Right lobe of liver (tissue), 6 donors: ENCODE measurements at regions not wholly inside any gene's neighbourhood (a gene's known extent, or its start where the extent isn't known, plus 50 kb on each side); places are given as distances from the start of the nearest gene placed in this dataset.

Source experiments
- ATAC-seq, 4 donors: fragments of 200-7000 bp; cut with Tn5 transposase; one replicate each; pipeline ENCODE4 v1.9.1; 2020; ENCODE audit warnings: mild to moderate bottlenecking in 4 of 4, moderate library complexity in 4 of 4
- DNase-seq, 3 donors: peaks; one replicate each; pipeline ENCODE4 v3.0.0-alpha.2; 2020
- H3K27ac ChIP-seq, 3 donors: fragments of 200-600 bp; one replicate each; pipeline ENCODE4 v1.8.0; 2022
- H3K27me3 ChIP-seq, 2 donors: fragments of 200-600 bp; one replicate each; pipeline ENCODE4 v1.8.0; 2022
- H3K36me3 ChIP-seq, 4 donors: fragments of 200-600 bp; sonication (generic) in 1 of 4; one replicate each; pipeline versions ENCODE4 v1.5.1 to v1.8.0; 2017 to 2022; ENCODE audit warnings: control low read depth in 1 of 4
- H3K4me1 ChIP-seq, 4 donors: fragments of 200-600 bp; sonication (generic) in 1 of 4; one replicate each; pipeline versions ENCODE4 v1.5.1 to v1.8.0; 2017 to 2022; ENCODE audit warnings: control low read depth in 1 of 4
- H3K4me3 ChIP-seq, 3 donors: fragments of 200-600 bp; one replicate each; pipeline ENCODE4 v1.8.0; 2022
- H3K9me3 ChIP-seq, 4 donors: fragments of 200-600 bp; sonication (generic) in 1 of 4; one replicate each; pipeline versions ENCODE4 v1.5.1 to v1.8.0; 2017 to 2022; ENCODE audit warnings: control low read depth in 1 of 4
- POLR2A ChIP-seq: fragments of 450-650 bp; IDR thresholded peaks from one replicate; pipeline ENCODE4 v1.6.1; 2017; ENCODE audit warnings: antibody characterized with exemption, mild to moderate bottlenecking
- WGBS: methylation state at CpG from one replicate; pipeline ENCODE4 v1.1.6; 2018; ENCODE audit warnings: low coverage, low lambda C conversion rate; ENCODE audit not compliant: insufficient coverage; ENCODE audit errors: missing lambda C conversion rate; 5-methylcytosine and 5-hydroxymethylcytosine counted together
- intact Hi-C, 2 donors: fragments of 100-400 bp; cut with DNase I; formaldehyde crosslinking; loops; one replicate each; pipeline versions ENCODE4 v1.11.2 to v1.14.1; 2022
- TF ChIP-seq, protein P1 (sequence below), 4 donors: fragments of 200-600 bp in 3 of 4; fragments of 450-650 bp in 1 of 4; IDR thresholded peaks; one replicate each; pipeline versions ENCODE4 v1.5.1 to v1.8.0; 2016 to 2022; ENCODE audit warnings: antibody characterized with exemption in 4 of 4, mild to moderate bottlenecking in 2 of 4
- donor health status: DM: no; HTN: yes; CAD: no.
- donor health status: DM: no; HTN: no; CAD: no.
- donor health status: DM: no; HTN: no; CAD: no.
- donor health status: DM: no; HTN: yes; CAD: no.
- donor health status: DM: no; HTN: yes; CAD: no.

- TF ChIP-seq, protein P1, sequence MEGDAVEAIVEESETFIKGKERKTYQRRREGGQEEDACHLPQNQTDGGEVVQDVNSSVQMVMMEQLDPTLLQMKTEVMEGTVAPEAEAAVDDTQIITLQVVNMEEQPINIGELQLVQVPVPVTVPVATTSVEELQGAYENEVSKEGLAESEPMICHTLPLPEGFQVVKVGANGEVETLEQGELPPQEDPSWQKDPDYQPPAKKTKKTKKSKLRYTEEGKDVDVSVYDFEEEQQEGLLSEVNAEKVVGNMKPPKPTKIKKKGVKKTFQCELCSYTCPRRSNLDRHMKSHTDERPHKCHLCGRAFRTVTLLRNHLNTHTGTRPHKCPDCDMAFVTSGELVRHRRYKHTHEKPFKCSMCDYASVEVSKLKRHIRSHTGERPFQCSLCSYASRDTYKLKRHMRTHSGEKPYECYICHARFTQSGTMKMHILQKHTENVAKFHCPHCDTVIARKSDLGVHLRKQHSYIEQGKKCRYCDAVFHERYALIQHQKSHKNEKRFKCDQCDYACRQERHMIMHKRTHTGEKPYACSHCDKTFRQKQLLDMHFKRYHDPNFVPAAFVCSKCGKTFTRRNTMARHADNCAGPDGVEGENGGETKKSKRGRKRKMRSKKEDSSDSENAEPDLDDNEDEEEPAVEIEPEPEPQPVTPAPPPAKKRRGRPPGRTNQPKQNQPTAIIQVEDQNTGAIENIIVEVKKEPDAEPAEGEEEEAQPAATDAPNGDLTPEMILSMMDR (IDR thresholded peaks at IDR 0.05) = no peak
- no peak for TF ChIP-seq POLR2A
- Histone ChIP-seq H3K4me1 (no peaks in the 10 kb centered on the region), H3K36me3 (no peaks in the 10 kb centered on the region), H3K4me3 (no peak overlapping the region), H3K9me3 (no peaks in the 10 kb centered on the region), H3K27me3 (no peaks in the 10 kb centered on the region), H3K27ac (no peak overlapping the region)
- WGBS = 26% methylated on average over 5 of the region's 5 CpGs
- ATAC-seq (no peak), DNase-seq (no peak)
- intact Hi-C loops = no loop called here
Observed at GRCh38 chr16:8158051-8158450, 432.3 kb downstream of the TMEM114 start.

GRCh38 chr16:8155275-8155674 is 435.0 kb downstream of the TMEM114 start:
- no peaks in the 10 kb centered on the region for H3K36me3 ChIP-seq
- no peaks in the 10 kb centered on the region for H3K9me3 ChIP-seq
- no peak overlapping the region for H3K27ac ChIP-seq
- DNase-seq (no peak), ATAC-seq (no peak)
- intact Hi-C loops = no loop called here
- H3K4me1 ChIP-seq = no peaks in the 10 kb centered on the region
- H3K27me3 ChIP-seq = no peaks in the 10 kb centered on the region
- 29% methylated on average over 2 of the region's 2 CpGs for WGBS
- H3K4me3 ChIP-seq = no peak overlapping the region
- TF ChIP-seq, protein P1 (IDR thresholded peaks at IDR 0.05) = no peak
- no peak for TF ChIP-seq POLR2A

DNA sequence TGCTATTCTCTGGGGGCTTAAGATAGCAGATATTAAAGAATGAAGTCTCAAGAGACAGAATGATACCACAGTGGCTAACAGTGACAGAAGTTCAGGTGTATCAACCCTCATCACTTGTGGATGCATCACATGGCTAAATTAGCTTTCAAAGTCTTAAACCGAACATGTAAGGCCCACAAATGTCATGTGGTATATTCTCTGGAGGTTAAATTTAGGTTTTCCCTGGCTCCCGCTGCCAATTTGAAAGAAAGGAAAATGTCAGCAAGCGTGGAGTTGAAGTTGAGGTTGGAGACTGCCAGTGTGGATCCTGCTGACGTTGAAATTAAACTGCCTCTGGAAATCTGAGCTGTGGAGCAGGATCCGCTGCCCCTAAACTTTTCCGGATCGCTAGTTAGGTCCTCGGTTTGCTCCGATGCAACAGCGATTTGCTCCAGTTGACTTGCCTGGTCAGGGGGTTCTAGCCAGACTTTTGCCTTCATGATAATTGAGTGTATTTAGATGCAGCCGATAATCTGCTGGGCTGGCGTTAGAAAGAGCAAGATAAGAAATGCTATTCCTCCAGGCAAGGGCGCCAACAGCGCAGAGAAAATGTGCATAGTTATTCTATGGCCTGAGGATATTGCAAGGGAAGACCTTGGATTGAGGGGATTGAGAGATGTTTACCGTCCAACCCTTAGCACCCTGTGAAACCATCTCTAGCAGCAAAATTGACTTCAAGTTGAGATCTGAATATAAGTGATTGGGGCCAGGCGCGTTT is 443.9 kb downstream of the TMEM114 start:
- TF ChIP-seq, protein P1 (IDR thresholded peaks at IDR 0.05) = no peak
- TF ChIP-seq POLR2A = no peak
- intact Hi-C loops = no loop called here
- H3K27ac ChIP-seq = no peak overlapping the region
- 71% methylated on average over 9 of the region's 17 CpGs for WGBS
- ATAC-seq (no peak), DNase-seq (no peak)
- no peaks in the 10 kb centered on the region for H3K9me3 ChIP-seq
- no peaks in the 10 kb centered on the region for H3K36me3 ChIP-seq
- H3K4me1 ChIP-seq = no peaks in the 10 kb centered on the region
- no peak overlapping the region for H3K4me3 ChIP-seq
- no peaks in the 10 kb centered on the region for H3K27me3 ChIP-seq

GRCh38 chr16:8138666-8139065 is 451.6 kb downstream of the TMEM114 start:
- no peak overlapping the region for H3K27ac ChIP-seq
- TF ChIP-seq, protein P1 (IDR thresholded peaks at IDR 0.05) = no peak
- no peaks in the 10 kb centered on the region for H3K9me3 ChIP-seq
- DNase-seq (no peak), ATAC-seq (no peak)
- H3K27me3 ChIP-seq = no peaks in the 10 kb centered on the region
- no peak overlapping the region for H3K4me3 ChIP-seq
- WGBS = 100% methylated on average over 1 of the region's 1 CpG
- H3K4me1 ChIP-seq = no peaks in the 10 kb centered on the region
- H3K36me3 ChIP-seq = no peaks in the 10 kb centered on the region
- intact Hi-C loops = no loop called here

DNA sequence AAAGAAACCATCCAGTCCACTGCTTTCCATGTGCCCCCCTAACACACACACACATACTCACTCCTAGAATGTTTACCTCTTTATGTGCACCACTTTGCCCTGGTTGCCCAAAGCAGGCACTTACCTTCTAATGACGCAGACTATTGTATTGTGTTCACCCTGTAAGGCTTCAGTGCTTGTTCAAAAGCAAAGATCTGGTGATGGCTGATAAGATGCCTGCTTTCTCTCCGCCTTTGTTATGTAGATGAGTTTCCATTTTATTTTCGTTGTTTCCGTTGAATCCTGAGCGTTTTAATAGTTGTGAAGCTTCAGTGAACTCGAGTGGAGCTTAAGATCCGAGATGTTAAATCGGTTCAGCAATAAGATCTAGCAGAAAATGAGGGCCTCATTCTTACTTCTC is 452.7 kb downstream of the TMEM114 start:
- no peak for TF ChIP-seq POLR2A
- TF ChIP-seq, protein P1 (IDR thresholded peaks at IDR 0.05) = no peak

More for the DNA sequence above, 452.7 kb downstream of the TMEM114 start:
- no peaks in the 10 kb centered on the region for H3K9me3 ChIP-seq
- H3K27me3 ChIP-seq = no peaks in the 10 kb centered on the region
- ATAC-seq (no peak), DNase-seq (no peak)
- no peaks in the 10 kb centered on the region for H3K4me1 ChIP-seq
- no peak overlapping the region for H3K4me3 ChIP-seq
- no peak overlapping the region for H3K27ac ChIP-seq
- no peaks in the 10 kb centered on the region for H3K36me3 ChIP-seq
- intact Hi-C loops = no loop called here
- 41% methylated on average over 8 of the region's 8 CpGs for WGBS
